ENCODE measurements at regions not wholly inside any gene's neighbourhood (a gene's known extent, or its start where the extent isn't known, plus 50 kb on each side); places are given as distances from the start of the nearest gene placed in this dataset.

GRCh38 chr20:52539891-52540290 is 348.3 kb upstream of the ZFP64 start:
- TF ChIP-seq EZH2 (IDR thresholded peaks at IDR 0.05; ENCODE audit: borderline replicate concordance, insufficient read depth, low read length, poor library complexity, severe bottlenecking) (no peak), REST (IDR thresholded peaks at IDR 0.05; ENCODE audit: borderline replicate concordance) (no peak), EP300 (conservative IDR thresholded peaks at IDR 0.05; ENCODE audit: poor library complexity, severe bottlenecking) (no peak), MXI1 (conservative IDR thresholded peaks at IDR 0.05; ENCODE audit: poor library complexity, severe bottlenecking) (no peak), POLR2AphosphoS5 (IDR thresholded peaks at IDR 0.05) (no peak), RAD21 (conservative IDR thresholded peaks at IDR 0.05) (no peak)
- TF ChIP-seq, protein P1, sequence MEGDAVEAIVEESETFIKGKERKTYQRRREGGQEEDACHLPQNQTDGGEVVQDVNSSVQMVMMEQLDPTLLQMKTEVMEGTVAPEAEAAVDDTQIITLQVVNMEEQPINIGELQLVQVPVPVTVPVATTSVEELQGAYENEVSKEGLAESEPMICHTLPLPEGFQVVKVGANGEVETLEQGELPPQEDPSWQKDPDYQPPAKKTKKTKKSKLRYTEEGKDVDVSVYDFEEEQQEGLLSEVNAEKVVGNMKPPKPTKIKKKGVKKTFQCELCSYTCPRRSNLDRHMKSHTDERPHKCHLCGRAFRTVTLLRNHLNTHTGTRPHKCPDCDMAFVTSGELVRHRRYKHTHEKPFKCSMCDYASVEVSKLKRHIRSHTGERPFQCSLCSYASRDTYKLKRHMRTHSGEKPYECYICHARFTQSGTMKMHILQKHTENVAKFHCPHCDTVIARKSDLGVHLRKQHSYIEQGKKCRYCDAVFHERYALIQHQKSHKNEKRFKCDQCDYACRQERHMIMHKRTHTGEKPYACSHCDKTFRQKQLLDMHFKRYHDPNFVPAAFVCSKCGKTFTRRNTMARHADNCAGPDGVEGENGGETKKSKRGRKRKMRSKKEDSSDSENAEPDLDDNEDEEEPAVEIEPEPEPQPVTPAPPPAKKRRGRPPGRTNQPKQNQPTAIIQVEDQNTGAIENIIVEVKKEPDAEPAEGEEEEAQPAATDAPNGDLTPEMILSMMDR (IDR thresholded peaks at IDR 0.05; ENCODE audit: poor library complexity, severe bottlenecking), result no peak
